ENCODE measurements at regions not wholly inside any gene's neighbourhood (a gene's known extent, or its start where the extent isn't known, plus 50 kb on each side); places are given as distances from the start of the nearest gene placed in this dataset.
"Not testable (repeated sequence)": the region's sequence is repeated elsewhere in the genome, so short reads cannot be mapped to it uniquely, and the experiment has no call there.

- no peak for DNase-seq
These were observed 51.1 kb upstream of the CRY1 start for GRCh38 chr12:107144441-107144840.

GRCh38 chr12:107144990-107145389, 51.6 kb upstream of the CRY1 start:
- DNase-seq, result no peak

GRCh38 chr12:107145397-107145796, 52.0 kb upstream of the CRY1 start:
- no peak for DNase-seq

GRCh38 chr12:107148107-107148506, 54.8 kb upstream of the CRY1 start:
- no peak for DNase-seq

- no peak for DNase-seq
These were observed 59.0 kb upstream of the CRY1 start for GRCh38 chr12:107152315-107152714.

GRCh38 chr12:107159384-107159900, 66.1 kb upstream of the CRY1 start:
- no peak for DNase-seq

- DNase-seq, result no peak
These were observed 70.1 kb upstream of the CRY1 start for GRCh38 chr12:107163413-107163812.

- no peak for DNase-seq
These were observed 71.0 kb upstream of the CRY1 start for GRCh38 chr12:107164392-107164791.

- DNase-seq, result no peak
These were observed 72.2 kb upstream of the CRY1 start for GRCh38 chr12:107165581-107165980.

- no peak for DNase-seq
These were observed 74.4 kb upstream of the CRY1 start for GRCh38 chr12:107167756-107168155.

GRCh38 chr12:107169200-107169599, 75.9 kb upstream of the CRY1 start:
- DNase-seq, result no peak

- no peak for DNase-seq
These were observed 85.4 kb upstream of the CRY1 start for GRCh38 chr12:107178776-107179175.

- DNase-seq, result no peak
These were observed 86.5 kb upstream of the CRY1 start for GRCh38 chr12:107179871-107180270.

- no peak for DNase-seq
These were observed 86.9 kb upstream of the CRY1 start for GRCh38 chr12:107180272-107180671.

GRCh38 chr12:107184359-107184930, 91.1 kb upstream of the CRY1 start:
- DNase-seq, result no peak

GRCh38 chr12:107196681-107197080, 103.3 kb upstream of the CRY1 start:
- DNase-seq, result no peak

GRCh38 chr12:107200394-107200793, 107.0 kb upstream of the CRY1 start:
- peak; percentile 8 for DNase-seq

GRCh38 chr12:107207931-107208525, 114.7 kb upstream of the CRY1 start:
- no peak for DNase-seq

- not testable (repeated sequence) for DNase-seq
These were observed 116.4 kb upstream of the CRY1 start for GRCh38 chr12:107209700-107210099.

- peak; percentile 25 for DNase-seq
These were observed 121.0 kb upstream of the CRY1 start for GRCh38 chr12:107214373-107214773.

- DNase-seq, result not testable (repeated sequence)
These were observed 123.1 kb upstream of the CRY1 start for GRCh38 chr12:107216411-107216810.

- DNase-seq, result no peak
These were observed 126.0 kb upstream of the CRY1 start for GRCh38 chr12:107219301-107219700.

GRCh38 chr12:107221913-107222312, 128.6 kb upstream of the CRY1 start:
- DNase-seq, result no peak

GRCh38 chr12:107223821-107224220, 130.5 kb upstream of the CRY1 start:
- no peak for DNase-seq

- DNase-seq, result no peak
These were observed 132.3 kb upstream of the CRY1 start for GRCh38 chr12:107225635-107226034.
